ENCODE measurements at regions not wholly inside any gene's neighbourhood (a gene's known extent, or its start where the extent isn't known, plus 50 kb on each side); places are given as distances from the start of the nearest gene placed in this dataset.

GRCh38 chr3:59245300-59245858 is 195.6 kb upstream of the CFAP20DC start:
- no peaks in the 10 kb centered on the region for H3K9me3 ChIP-seq
- H3K4me3 ChIP-seq: no peak overlapping the region
- H3K36me3 ChIP-seq: no peaks in the 10 kb centered on the region
- H3K27ac ChIP-seq: no peak overlapping the region
- H3K27me3 ChIP-seq (replicated peaks; ENCODE audit: insufficient read depth): no peaks in the 10 kb centered on the region
- TF ChIP-seq CTCF (IDR thresholded peaks at IDR 0.05): no peak
- DNase-seq (ENCODE audit: low spot score): no peak
- no peak for ATAC-seq (ENCODE audit: insufficient number of reproducible peaks, low FRiP score, low read depth)
- no peaks in the 10 kb centered on the region for H3K4me1 ChIP-seq (ENCODE audit: control insufficient read depth in 1 of 2, low read depth in 2 of 2)

- no peak overlapping the region for H3K27ac ChIP-seq
- no peaks in the 10 kb centered on the region for H3K9me3 ChIP-seq
- no peak for TF ChIP-seq CTCF (IDR thresholded peaks at IDR 0.05)
- no peak for DNase-seq (ENCODE audit: low spot score)
- ATAC-seq (ENCODE audit: insufficient number of reproducible peaks, low FRiP score, low read depth): no peak
- no peaks in the 10 kb centered on the region for H3K36me3 ChIP-seq
- H3K4me3 ChIP-seq: no peak overlapping the region
- no peaks in the 10 kb centered on the region for H3K4me1 ChIP-seq (ENCODE audit: control insufficient read depth in 1 of 2, low read depth in 2 of 2)
- H3K27me3 ChIP-seq (replicated peaks; ENCODE audit: insufficient read depth): no peaks in the 10 kb centered on the region
Measured at GRCh38 chr3:59244343-59244742, 194.5 kb upstream of the CFAP20DC start.

GRCh38 chr3:59243476-59243875 is 193.7 kb upstream of the CFAP20DC start:
- ATAC-seq (ENCODE audit: insufficient number of reproducible peaks, low FRiP score, low read depth) (no peak), DNase-seq (ENCODE audit: low spot score) (no peak)
- no peak overlapping the region for H3K4me3 ChIP-seq
- no peaks in the 10 kb centered on the region for H3K9me3 ChIP-seq
- H3K27ac ChIP-seq: no peak overlapping the region
- no peak for TF ChIP-seq CTCF (IDR thresholded peaks at IDR 0.05)
- H3K27me3 ChIP-seq (replicated peaks; ENCODE audit: insufficient read depth): no peaks in the 10 kb centered on the region
- no peaks in the 10 kb centered on the region for H3K36me3 ChIP-seq
- no peaks in the 10 kb centered on the region for H3K4me1 ChIP-seq (ENCODE audit: control insufficient read depth in 1 of 2, low read depth in 2 of 2)

- Histone ChIP-seq H3K4me3 (no peak overlapping the region), H3K9me3 (no peaks in the 10 kb centered on the region), H3K36me3 (no peaks in the 10 kb centered on the region), H3K27ac (no peak overlapping the region), H3K4me1 (ENCODE audit: control insufficient read depth in 1 of 2, low read depth in 2 of 2) (no peaks in the 10 kb centered on the region), H3K27me3 (replicated peaks; ENCODE audit: insufficient read depth) (no peaks in the 10 kb centered on the region)
- no peak for ATAC-seq (ENCODE audit: insufficient number of reproducible peaks, low FRiP score, low read depth)
- TF ChIP-seq CTCF (IDR thresholded peaks at IDR 0.05): no peak
- no peak for DNase-seq (ENCODE audit: low spot score)
Measured at GRCh38 chr3:59240666-59241255, 190.9 kb upstream of the CFAP20DC start.

GRCh38 chr3:59237121-59237520 is 187.3 kb upstream of the CFAP20DC start:
- H3K4me3 ChIP-seq: no peak overlapping the region
- H3K36me3 ChIP-seq: no peaks in the 10 kb centered on the region
- DNase-seq (ENCODE audit: low spot score): no peak
- TF ChIP-seq CTCF (IDR thresholded peaks at IDR 0.05): no peak
- H3K9me3 ChIP-seq: no peaks in the 10 kb centered on the region
- no peaks in the 10 kb centered on the region for H3K27me3 ChIP-seq (replicated peaks; ENCODE audit: insufficient read depth)
- no peak overlapping the region for H3K27ac ChIP-seq
- ATAC-seq (ENCODE audit: insufficient number of reproducible peaks, low FRiP score, low read depth): no peak
- no peaks in the 10 kb centered on the region for H3K4me1 ChIP-seq (ENCODE audit: control insufficient read depth in 1 of 2, low read depth in 2 of 2)
